GM23248 (cell line): ENCODE measurements at regions not wholly inside any gene's neighbourhood (a gene's known extent, or its start where the extent isn't known, plus 50 kb on each side); places are given as distances from the start of the nearest gene placed in this dataset.

Experiments used
- EZH2 ChIP-seq: fragments of 200-600 bp; sonication (generic); IDR thresholded peaks from 2 replicates; pipeline ENCODE4 v1.6.1; 2018; ENCODE audit warnings: antibody characterized with exemption, mild to moderate bottlenecking; ENCODE audit not compliant: insufficient read depth, poor library complexity, severe bottlenecking
- EZH2phosphoT487 ChIP-seq: fragments of 200-600 bp; sonication (generic); IDR thresholded peaks from 2 replicates; pipeline ENCODE4 v1.6.1; 2018; ENCODE audit warnings: antibody characterized with exemption, moderate library complexity, mild to moderate bottlenecking, low read depth; ENCODE audit not compliant: insufficient read depth

DNA sequence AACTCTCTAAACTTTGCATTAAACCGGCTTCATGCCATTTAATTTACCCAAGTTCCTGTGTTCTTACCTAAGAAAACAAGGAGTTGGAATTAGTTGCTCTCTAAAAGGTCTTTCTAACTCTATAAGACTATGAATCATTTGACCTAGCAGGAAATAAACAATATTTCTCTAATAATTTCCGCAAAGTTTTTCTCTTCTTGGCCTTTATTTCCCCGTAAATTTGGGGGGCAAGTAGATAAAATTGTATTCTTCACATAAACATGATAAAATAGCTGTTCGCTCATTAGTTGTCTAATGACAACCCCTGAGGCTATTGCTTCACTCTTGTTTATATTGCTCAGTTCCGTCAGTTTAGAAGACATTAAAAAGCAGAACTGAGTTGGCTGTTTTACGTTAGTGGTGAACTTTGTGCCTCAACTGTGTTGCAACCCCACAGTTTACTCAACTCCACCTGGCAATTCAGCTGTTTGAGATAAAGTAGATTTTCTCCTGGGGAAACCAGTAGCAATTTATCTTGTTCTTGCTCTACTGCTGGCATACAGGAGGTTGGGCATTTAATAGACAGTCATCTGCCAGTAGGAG is 74.7 kb downstream of the BTG1 start:
- no peak for TF ChIP-seq EZH2
- no peak for TF ChIP-seq EZH2phosphoT487
